LoVo (cell line): ENCODE measurements at regions not wholly inside any gene's neighbourhood (a gene's known extent, or its start where the extent isn't known, plus 50 kb on each side); places are given as distances from the start of the nearest gene placed in this dataset.
"Not testable (repeated sequence)": the region's sequence is repeated elsewhere in the genome, so short reads cannot be mapped to it uniquely, and the experiment has no call there.

Experiments
- DNase-seq: peaks from one replicate; pipeline ENCODE4 v3.0.0-alpha.2; 2016; ENCODE audit warnings: low spot score

DNA sequence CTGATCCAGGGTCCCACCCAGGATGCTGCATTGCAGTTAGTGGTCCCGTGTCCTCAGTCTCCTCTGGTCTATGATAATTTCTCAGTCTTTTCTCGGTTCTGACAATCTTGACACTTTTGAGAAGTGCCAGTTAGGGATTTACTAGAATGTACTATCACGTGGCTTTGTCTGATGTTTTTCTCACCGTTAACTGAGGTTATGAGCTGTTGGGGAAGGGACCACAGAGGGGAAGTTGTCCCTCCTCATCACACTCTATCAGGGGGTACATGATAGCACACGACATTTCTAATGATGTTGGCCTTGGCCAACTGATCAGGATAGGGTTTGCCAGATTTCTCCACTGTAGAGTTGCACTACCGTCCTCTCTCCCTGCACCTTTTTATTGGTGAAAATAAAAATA lies 250.9 kb upstream of the SDK2 start:
- no peak for DNase-seq

GRCh38 chr17:73896966-73897365 lies 252.7 kb upstream of the SDK2 start:
- DNase-seq = no peak

- DNase-seq = no peak
Measured at GRCh38 chr17:73899839-73900238, 255.6 kb upstream of the SDK2 start.

DNA sequence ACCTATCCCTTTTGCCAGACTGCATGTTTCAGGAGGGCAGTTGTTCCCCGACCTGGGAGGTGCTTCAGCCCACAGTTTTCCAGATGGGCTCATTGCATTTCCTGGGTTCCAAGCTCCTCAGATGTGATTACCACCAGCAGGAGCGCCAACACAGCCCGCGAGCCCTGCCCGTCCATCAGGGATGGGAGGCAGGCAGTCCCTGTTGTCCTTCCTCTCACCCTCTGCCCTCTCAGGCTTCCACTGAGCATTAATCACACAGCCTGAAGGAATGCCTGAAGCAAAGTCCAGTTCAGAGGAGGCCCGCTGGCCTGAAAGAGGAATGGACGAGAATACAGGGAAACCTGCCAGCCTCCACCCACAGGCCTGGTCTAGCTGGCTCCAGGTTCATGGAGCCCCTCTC lies 256.3 kb upstream of the SDK2 start:
- no peak for DNase-seq

DNA sequence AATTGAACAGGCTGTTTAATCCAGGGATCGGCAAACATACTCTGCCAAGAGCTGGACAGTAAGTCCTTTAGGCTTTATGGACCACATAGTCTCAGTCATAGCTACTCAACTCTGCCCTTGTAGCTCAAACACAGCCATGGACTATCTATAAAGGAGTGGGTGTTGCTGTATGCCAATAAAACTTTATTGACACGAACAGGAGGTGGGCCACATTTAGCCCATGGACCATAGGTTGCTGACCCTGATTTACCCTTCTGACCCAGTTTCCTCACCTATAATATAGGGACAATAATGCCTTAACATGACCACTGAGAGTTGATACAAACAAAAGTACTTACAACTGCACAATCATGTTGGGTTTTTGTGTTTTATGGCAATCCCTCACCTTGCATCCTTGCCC lies 257.0 kb upstream of the SDK2 start:
- DNase-seq = no peak

DNA sequence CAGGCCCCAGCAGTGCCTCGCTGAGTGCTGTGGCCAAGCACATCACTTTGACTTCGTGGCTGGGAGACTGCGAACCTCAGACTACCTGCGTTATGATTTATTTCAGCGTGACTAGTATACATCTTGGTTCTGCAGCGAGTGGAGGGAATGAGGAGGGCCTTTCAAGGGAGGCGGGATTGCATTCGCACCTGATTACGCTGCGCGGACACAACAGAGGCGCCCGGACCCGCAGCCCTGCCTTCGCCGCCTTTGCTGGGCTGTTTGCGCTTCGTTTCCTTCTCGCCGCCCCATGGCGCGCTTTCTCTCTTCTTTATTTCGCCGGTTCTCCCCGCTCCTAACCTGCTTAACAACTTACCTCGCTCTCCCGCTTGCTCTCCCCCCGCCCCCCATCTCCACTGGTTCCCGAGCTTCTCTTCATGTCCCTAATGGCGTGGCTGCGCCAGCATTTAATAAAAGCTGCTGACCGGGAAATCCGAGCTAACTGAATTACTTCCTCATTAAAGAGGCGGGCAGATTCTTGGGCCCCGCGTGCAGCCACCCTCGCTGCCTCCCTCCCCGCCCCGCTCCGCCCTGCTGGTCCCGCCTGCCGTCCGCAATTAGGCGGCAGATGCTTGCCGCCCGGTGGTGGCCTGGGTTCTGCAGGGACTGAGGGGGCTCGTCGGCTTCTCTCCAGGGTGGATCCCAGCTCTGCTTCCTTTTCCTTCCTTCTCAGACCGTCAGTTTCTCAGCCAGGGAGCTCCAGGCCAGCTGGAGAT lies 257.6 kb upstream of the SDK2 start:
- no peak for DNase-seq

- DNase-seq = no peak
Measured at GRCh38 chr17:73902416-73903181, 258.4 kb upstream of the SDK2 start.

DNA sequence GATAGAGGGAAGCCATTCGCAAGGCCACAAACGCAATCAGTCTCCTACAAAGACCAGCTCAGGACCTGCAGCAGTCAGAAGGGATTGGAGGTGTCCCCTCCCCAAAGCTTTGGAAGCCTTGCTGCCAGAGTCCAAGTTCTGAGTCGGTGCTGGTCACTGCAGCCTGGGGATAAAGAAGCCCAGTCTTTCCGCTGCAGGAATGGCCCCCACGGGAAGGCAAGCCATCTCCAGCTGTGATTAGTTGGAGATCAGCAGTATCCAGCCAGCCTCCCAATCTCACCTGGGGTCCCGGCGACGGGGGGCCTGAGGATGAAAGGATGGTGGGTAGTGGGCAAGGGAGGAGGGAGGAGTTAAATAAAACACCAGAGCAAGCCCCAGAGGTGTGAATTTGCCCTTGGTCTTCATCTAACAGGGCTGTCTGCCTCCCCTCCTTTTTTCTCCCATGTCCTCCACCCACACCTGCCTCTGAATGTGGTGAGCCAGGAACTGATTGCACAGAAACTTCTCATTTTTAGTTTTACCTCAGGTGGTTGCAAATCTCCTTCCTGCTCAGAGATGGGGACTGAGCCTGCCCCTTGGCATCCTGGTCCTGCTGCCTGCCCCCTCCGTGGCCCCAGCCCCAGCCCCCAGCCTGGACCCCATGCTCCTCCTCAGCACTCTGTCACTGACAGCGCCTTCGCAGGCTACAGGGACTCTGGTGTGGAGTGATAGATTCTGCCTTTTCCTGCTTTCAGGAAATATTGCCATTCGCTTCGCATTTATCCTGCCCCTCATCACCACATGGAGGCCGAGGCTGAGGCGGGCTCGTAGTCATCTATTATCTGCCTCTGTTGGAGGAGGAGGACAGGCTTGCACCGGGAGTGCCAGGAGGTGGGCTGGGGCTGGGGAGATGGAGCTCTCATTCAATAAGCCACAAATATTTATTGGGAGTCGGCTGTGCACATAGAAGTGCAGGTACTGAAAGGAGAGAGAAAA lies 262.9 kb upstream of the SDK2 start:
- DNase-seq = no peak

GRCh38 chr17:73909186-73909585 lies 264.9 kb upstream of the SDK2 start:
- DNase-seq = no peak

DNA sequence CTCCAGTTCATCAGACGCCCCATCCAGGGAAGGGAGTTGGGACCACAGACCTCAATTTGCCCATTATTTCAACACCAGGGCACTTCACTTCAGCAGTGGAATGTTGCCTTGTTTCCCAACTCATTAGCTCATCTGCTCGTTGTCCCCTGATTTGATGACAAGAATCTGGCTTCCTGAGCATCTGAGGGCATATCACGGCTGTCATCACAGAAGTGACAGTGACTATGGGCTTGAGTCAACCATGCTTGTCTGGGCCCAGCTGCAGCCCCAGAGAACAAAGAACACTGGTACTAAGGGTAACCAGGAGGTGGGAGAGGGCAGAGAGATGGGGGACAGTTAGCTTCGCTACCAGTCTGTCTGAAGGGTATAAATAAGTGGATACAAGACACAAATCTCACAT lies 266.0 kb upstream of the SDK2 start:
- DNase-seq = no peak

DNA sequence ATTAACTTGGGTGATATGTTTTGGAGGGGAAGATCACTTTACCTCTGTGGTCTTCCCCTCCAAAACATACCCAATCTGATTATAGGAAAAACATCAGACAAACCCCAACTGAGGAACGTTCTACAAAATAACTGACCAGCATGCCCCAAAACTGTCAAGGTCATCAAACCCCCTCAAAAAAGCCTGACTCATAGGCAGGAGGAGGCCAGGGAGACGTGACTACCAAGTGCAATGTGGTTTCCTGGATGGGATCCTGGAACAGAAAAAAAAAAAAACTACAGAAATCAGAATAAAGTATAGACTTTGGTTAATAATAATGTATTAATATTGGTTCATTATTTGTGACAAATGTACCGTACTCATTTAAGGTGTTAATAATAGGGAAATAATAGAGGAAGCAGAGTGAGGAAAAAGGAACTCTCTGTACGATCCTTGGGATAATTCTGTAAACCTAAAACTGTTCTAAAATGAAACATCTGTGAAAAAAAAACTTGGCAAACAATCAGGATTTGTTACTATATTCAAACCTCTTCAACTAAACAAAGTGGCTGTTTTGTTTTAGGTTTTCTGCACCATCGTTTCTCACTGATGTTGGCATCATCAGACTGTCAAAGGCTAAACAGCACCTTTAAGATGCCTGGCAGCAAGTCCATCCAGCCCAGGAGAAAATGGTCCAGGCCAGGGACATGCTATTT lies 266.7 kb upstream of the SDK2 start:
- no peak for DNase-seq

DNA sequence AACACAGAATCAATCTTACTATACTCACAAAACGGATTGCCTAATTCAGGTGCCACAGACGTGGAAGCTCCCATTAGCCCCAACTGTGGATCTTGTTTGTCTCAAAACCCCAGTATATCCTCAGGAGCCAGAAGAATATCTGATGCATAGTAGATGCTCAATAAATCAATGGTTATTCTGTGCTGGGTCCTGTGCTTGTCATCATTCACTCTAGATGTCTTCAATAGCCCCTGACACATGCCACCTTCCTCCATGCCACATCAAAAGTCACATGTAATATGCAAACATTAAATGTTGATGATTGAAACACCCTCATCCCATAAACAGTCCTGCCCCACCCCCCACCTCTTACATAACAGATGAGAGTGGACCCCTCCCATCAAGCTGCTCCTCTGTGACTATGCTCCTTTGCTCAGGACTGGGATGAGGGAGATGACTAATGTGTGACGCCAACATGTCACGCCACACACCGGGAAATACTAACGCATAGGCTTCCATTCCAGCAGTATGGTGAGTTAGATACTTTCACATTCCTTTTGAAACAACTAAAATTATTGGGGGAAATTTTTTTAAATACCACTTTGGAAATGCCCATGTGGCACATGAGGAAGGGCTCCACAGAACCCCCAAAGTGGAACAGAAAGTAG lies 267.6 kb upstream of the SDK2 start:
- DNase-seq = no peak

DNA sequence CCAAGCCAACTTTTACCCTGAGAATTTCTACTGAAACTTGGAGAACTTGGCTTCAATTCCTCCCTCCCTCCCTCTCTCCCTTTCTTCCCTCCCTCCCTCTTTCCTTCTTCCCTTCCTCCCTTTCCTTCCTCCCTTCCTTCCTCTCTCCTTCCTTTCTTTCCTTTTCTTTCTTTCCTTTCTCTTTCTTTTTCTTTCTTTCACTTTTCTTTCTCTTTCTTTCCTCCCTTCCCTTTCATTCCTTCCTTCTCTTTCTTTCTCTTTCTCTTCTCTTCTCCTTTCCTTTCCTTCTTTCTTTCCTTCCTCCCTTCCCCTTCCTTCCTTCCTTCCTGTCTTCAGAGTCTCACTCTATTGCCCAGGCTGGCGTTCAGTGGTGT lies 268.1 kb upstream of the SDK2 start:
- no peak for DNase-seq

DNA sequence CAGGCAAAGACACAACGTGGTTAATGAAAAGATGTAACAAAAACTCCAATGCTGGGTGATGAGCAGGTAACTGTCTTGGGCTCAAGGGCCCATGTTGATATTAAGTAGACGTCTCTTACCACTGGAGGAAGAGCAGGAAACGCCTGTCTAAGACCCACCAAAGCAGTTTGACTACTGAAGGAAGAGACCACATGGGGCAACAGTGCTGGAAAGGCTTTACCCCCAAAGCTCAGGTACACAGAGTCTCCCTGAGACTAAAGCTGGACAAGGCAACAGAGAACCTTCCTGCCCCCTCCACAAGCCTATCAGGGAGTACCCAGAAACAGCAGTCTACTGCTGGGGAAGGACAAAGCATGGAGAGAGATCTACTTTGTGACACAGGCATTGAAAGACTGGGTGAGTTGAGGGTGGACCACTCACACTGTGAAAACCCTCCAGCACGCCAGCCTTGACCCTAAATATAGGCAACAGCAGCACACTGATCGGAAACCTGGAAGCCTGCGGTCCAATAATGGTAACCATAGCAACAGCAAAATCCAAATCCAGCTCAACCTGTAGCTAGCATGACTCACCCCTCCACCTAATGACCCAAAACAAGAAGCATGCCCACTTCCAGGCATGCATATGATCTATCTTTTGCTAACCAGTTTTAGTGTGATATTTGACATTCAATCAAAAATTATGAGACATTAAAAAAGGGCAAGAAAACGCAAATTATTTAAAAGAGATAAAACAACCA lies 270.5 kb upstream of the SDK2 start:
- DNase-seq = no peak

DNA sequence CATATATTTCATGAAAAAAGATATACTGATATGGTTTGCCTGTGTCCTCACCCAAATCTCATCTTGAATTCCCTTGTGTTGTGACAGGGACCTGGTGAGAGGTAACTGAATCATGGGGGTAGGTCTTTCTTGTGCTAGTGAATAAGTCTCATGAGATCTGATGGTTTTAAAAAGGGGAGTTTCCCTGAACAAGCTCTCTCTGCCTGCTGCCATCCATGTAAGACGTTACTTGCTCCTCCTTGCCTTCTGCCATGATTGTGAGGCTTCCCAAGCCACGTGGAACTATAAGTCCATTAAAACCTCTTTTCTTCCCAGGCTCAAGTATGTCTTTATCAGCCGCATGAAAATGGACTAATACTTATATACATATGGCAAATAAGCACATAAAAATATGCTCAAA lies 274.8 kb upstream of the SDK2 start:
- not testable (repeated sequence) for DNase-seq

- DNase-seq = no peak
Measured at GRCh38 chr17:73921306-73921705, 277.1 kb upstream of the SDK2 start.

DNA sequence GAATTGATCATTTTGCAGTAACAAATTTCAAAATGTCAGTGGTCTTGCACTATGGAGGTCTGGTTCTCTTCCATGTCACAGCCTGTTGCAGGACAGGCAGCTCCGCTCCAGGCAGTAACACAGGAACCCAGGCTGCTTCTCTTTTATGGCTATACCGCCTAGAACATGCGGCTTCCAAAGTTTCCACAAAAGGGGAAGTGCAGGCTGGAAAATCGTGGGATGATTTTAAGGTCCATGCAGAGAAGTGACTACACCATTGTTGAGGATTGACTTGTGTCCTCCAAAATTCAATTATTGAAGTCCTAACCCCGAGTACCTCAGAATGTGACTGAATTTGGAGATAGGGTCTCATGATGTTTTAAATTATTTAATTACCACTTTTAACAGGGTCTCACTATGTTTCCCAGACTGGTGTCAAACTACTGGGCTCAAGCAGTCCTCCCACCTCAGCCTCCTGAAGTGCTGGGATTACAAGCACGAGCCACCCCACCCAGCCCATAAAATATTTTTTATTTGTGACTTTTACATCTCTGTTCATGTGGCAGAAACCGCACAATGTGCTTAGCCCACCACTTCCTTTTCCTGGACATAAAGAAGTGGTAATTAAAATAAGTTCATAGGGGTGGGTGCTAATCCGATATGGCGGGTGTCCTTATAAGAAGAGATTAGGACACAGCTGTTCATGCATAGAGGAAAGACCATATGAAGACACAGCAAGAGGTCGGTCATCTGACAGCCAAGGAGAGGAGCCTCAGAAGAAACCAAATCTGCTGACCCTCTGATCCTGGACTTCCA lies 279.2 kb upstream of the RPL38 start:
- DNase-seq = no peak

DNA sequence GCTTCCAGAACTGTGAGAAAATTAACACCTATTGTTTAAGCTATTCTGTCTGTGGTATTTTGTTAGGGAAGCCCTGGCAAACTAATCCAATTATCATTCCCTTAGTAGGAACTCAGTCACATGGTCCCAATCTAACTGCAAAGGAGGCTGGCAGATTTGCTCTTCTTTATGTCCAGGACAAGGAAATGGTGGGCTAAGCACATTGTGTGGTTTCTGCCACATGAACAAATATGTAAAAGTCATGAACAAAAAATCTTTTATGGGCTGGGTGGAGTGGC lies 278.6 kb upstream of the RPL38 start:
- DNase-seq = no peak

DNA sequence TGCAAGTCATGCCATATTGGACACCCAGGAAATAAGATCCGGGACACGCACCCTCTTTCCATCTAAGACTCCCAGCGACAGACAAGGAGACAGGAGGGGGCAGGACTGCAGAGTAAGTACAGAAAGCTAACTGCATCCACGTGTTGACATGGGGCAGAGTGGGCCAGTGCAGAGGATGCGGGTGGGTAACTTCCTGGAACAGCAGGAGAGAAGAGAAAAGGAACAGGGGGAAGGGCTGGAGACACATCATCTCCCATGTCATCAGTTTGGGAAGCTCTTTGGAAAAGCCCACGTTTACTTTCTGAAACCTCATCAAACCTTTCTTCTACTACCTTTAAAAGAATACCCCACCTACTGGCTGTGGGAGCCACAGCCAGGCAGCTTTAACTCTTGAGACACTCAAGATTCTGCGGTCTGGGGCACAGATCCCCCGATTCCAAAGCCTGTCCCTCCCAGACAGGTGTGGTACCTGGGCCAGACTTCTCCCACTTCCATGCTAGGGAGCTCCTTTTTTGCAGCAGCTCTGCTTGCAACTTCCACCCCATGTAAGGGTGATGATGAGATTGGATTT lies 273.5 kb upstream of the RPL38 start:
- no peak for DNase-seq

DNA sequence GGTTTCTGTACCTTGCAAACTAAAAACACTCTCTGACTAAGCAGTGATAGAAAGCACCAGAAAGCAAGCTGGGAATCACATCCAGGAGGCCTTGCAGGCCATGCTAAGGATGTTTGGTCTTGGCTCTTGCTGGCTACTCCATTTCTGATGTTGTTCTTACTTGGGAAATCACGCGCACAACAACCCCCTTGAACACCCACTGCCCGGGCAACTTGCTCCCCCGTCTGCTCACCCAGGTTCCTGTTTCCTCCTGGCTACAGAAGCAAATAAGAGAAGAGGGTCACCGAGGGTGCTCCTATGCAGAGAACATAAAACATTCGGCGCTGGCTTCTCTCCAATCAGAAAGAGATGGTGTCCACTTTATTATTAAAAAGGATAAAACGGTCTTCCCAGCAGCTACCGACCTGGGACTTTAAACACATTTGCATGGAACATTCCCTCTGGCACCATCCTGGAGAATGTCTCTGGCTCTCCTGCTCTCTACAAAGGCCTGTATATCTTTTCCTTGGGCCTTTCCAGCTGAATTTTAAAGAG lies 271.2 kb upstream of the RPL38 start:
- DNase-seq = no peak
